CD4-positive, alpha-beta T cell treated with Interleukin-4 for 4 hours (primary cell): ENCODE measurements at regions not wholly inside any gene's neighbourhood (a gene's known extent, or its start where the extent isn't known, plus 50 kb on each side); places are given as distances from the start of the nearest gene placed in this dataset.
"Not testable (repeated sequence)": the region's sequence is repeated elsewhere in the genome, so short reads cannot be mapped to it uniquely, and the experiment has no call there.

Experiments used
- DNase-seq: peaks from one replicate; pipeline ENCODE4 v3.0.0-alpha.2; 2020

DNA sequence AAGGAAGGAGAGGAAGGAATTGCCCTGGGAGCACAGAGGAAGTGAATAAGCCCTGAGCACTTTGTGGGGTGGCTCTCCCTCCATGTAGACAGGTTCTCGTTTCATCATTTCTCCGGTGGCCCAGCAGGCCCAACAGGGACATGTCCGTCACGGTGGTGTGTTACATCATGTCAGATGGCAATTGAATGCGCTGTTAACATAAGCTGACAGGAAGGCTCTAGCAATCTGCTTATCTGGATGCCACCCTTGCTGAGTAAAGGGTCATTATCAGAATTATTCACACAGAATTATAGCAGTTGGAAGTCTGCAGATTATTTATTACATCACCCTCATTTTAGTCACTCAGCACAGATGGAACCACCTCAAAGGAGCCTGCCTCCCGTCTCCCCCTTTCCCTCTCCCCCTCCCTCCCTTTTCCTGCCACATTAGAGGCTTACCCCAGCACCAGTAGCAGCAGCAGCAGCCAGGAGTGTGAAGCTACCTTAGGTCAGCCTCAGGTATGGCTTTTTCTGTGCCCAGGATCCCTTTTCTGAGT is 124.3 kb upstream of the TRIM2 start:
- DNase-seq = no peak

DNA sequence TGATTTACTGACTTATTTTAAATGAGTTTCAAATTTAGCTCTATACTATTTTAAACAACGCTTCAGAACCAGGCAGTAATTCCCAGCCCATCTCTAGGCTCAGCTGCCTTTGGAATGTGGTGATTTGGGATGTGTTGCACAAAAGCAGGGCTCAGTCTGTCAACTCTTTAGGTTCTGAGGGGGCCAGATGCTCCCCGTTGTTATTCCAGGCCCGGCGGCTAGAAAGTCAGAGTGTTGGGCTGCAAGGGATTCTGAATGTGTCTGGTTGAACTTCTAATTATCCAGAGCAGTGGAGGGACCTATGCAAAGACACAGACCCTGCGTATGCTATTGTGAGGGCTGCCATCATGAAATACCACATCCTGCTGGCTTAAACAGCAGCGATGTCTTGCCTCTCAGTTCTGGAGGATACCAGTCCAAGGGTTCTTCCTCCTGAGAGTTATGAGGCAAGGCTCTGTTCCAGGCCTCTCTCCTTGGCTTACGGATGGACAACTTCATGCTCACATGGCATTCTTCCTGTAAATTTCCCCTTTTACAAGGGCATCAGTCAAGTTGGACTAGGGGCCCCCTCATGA is 123.2 kb upstream of the TRIM2 start:
- no peak for DNase-seq

DNA sequence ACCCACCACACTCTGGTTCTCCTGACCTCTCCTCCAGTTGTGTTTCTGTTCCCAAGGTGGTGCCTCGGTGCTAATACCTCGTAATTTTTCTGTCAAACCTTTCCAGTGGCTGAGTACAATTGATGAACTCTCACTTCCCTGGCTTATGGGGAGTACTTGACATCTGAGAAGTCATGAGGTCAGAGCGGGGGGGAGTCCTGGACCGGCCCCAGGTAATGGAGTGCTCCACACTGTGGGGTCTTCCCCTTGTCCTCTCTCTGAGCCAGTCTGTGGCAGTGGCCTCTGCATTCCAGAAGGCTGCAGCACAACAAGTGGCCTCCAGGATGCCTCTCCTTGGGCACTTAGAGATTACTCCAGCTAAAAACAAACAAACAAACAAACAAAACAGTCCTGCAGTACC is 122.5 kb upstream of the TRIM2 start:
- no peak for DNase-seq

DNA sequence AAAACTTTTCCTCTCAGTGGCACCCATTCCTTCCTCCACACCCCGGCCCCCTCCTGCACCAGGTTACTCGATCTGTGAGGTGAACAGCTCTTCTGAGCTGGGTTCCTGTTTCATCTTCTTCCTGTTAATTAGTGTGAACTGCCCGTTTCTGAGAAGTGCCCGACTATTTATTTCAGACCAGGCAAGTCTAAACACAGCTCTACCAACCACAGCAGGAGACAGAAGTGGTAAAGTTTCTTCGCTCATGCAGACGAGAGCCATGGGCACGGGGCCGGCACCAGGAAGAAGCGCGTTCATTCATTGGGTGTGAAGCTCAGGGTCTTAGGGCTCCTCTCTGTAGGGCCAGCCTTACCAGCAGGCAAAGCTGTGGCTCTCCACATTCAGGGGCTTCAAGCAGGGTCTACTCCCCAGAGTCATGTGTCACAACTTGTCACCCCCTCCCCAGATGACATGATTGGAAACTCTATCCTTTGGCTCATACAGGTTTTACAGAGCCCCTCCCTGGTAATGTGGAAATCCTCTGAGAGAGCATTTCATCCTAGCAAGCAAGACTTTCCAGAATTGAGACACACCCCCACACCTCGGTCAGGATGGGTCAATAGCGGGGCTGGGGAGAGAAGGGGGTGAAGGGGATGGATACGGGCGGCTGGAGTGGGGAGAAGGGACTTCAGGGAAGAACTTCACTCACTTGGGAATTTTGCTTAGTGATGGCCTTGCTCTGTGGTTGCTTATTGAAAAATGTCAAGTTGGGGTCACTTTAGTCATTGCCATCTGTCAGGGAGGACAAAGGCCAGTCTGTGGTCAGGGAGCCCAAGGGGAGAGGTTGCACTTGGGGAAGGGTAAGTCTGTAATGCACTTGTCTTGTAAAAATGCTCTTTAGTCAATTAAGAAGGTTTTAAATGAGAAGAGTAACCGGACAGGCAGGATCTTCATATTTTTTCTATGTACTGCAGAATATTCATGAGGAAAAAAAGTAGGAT is 121.6 kb upstream of the TRIM2 start:
- peak; percentile 15 for DNase-seq

DNA sequence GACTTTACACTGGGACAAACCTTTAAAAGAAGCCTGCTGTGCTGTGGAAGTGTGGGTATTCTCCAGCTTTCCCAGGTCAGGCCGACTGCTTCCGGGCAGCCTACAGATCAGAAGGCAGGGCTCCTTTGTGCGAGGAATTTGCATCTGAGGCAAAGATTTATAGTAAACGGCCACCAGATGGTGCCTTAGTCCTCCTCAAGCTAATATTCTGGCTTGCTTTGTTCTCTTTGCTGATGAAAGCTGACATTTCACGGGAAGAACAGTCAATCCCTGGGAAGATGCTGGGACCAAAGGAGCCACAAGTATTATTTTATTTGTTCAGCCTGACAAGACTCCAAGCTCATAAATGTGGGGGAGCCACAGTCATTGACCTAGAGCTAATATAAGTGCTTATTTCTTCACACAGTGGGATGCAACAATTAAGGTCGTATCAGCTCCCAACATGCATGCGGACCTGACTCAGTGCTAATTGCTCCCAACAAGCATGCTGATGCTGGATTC is 120.7 kb upstream of the TRIM2 start:
- DNase-seq = peak; percentile 56

DNA sequence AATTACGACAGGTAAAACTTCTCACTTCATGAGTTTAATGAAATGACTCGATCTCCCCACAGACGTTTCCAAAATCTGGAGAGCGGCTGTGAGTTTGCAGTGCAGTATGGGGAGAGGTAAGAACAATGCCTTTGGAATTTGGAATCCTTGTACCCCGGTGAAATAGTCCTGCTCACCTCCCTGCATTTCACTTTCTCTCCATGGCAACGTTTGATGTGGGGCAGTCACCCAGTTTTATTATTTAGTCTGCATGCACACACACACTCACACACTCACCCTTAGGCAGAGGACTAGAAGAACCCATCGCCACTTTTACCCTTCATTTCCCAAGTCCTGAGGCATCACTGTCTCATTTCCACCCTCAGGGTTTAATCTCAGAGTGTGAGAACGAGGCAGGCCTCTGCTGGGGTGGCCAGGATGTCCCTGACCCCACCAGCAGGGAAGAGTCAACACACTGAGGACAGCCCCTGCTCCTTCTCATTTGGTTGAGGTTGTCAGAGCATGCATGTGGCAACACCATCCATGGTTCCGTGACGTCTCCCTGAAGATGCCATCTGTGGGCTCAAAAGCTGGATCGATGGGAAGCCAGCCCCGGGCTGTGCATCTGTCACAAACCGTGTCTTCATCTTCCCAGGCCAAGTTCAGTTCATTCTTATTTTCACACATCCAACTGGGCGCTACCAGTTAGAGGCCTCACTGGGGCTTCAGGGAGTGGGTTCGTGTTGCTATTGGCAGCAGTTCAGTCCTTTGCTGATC is 119.8 kb upstream of the TRIM2 start:
- DNase-seq = no peak

DNA sequence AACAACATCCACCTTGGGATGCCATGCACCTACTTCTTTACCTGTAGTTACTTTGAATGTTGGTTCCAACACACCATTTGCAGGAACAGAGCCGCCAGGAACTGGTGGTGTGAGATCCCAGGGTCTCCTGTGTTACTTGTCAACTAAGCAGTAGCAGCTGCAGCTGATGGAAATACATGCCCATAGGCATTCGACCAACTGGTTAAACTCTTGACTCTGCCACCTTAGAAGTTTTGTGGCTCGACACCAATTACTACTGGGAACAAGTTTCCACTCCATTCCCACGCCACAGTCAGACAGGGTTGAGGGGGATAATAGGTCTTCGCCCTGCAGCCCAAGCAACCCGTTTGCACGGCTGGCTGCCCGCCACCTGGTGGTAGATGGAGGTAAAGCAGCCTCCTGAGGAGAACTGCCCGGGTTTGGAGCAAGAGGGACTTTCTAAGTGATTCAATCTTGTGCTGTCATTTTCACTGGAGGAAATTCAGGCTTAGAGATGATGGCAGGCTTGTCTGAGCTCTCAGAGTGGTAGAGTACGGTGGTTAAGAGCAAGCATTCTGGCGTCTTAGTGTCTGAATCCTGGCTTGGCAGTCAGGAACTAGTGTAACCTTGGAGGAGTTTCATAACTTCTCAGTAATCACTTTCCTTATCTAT is 119.1 kb upstream of the TRIM2 start:
- DNase-seq = peak; percentile 80

DNA sequence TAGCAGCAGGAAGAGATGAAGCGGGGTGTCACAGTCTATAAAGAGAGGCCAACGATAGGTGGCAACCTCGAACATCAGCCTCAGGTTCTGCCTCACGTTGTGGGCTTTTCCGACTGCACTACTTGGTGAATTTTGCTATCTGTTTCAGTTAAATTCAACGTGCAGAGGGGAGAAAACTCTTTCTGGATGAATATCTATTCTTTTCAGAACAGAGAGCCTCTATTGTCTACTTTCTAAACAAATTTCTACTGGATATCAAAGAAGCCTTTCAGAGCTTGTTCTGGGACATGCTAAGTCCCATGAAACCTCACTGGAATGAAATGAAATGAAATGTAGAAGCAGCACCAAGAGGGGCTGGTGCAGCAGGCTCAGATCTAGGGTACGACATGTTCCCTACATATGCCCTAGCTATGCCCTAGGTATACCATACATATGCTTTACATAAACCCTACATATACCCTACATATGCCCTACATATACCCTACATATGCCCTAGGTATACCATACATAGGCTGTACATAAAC is 116.5 kb upstream of the TRIM2 start:
- DNase-seq = no peak

DNA sequence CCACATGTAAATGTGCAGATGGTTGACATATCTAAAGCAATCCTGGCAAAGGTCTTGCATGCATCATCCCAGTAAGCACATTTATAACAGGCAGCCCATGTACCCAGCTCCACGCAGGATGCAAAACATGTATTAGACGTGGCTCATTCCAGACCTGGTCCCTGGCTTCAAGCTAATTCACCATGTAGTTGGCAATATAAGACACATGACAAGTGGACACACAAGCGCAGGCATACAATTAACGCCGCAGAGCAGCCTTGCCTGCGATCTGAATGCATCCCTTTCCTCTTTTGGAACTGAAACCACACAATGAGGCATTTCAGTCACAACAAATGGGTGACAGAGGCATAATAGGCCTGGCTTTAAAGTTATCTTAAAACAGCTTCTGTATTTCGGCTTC is 114.5 kb upstream of the TRIM2 start:
- DNase-seq = no peak

DNA sequence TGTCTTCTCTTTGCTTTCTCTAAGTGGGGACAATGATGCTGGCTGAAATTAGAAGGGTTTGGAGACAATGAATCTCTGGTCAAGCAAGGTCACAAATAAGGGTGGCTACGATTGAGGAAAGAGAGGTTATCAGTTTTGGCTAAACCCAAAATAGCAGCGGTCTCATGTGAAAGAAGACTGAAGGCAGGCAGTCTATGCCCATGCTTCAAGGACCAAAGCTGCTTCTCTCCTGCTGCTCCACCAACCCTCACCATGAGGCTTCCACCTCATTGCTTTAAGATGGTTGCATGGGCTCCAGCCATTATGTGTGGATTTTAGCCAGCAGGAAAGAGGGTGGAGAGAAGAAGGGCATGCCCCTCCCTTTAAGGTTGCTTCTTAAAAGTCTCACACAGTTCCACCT is 114.1 kb upstream of the TRIM2 start:
- DNase-seq = no peak

DNA sequence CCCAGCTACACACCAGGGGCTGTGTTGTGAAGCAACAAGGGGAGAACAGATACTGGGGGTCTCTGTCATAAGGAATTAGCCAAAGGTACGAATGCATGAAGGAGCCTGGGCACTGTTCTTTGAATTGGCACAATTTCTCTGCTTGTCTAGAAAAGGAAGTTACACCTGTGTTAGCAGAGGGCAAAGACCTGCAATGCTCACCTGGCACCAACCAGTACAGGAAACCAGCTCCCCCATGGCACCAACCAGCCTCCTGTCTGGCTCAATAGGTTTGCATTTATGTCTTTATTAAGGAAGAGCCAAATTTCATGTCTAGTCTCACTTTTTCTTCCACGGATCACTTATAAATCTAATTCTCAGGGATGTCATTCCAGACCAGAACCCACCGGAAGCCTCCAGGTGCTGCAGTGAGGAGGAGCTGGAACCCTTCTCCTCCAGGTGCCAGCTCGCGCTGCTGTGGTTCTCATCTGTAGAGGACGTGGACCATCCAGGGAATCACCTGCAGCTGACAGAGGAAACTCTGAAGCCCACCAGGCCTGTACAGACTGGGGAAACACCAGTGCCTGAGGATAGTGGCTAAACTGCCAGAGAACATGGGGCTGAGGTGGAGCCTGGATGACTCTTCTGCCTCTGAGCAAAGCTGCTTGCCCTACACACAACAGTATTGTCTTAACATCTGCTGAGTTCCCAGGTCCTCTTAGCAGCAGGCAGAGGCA is 113.4 kb upstream of the TRIM2 start:
- no peak for DNase-seq

DNA sequence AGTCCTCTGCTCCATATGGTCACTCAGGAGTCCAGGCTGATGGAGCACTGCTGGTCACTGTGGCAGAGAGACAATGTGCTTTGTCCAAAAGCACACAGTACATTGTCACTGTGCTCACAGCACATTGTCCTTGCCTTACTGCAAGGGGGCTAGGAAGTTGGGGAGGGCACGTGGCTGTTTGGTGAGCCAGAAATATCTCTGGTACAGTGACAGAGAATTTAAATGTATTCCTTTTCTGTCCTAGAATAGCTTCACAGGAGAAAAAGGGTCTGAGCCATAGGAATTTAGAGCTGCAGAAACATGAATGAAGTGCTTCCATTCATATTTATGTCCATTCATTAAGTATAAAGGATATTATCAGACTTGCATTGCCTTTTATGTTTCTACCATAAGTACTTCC is 110.8 kb upstream of the TRIM2 start:
- no peak for DNase-seq

DNA sequence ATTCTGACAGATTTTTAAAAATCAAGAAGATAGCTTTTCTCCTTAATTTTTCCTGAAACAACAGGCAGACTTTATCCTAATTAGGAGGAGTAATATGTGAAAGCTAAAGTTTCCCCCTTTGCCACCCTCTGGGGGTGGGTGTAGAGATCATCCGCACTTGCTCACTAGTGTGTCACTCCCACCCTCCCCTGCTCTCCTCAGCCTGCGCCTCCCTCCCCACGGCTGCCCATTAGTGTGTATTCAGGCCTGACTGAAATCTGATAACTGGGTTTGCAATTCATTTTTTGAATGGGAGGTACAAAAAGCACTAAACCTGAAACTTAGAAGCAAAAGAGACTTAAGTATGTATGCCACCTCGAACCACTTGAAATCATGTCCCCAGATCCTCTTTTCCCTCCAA is 110.4 kb upstream of the TRIM2 start:
- no peak for DNase-seq

DNA sequence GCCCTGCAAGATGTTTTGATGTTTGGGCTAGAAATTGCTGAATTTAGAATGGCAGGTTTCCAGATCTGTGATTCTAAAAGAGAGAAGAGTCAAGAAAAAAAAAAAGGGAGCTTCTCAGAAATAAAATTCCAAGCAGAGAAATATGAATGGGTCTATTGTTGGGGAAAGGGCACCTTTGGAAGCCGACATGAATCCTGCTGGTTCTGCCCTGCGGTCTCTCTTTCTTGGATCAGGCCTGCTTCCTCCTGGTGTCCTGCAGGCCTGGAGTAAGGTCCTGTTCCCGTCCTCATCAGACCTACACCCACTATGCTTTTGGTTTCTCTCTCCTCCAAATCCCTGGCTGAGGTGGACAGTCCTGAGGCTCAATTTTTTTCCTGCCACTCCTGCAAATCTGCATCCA is 109.8 kb upstream of the TRIM2 start:
- DNase-seq = no peak

DNA sequence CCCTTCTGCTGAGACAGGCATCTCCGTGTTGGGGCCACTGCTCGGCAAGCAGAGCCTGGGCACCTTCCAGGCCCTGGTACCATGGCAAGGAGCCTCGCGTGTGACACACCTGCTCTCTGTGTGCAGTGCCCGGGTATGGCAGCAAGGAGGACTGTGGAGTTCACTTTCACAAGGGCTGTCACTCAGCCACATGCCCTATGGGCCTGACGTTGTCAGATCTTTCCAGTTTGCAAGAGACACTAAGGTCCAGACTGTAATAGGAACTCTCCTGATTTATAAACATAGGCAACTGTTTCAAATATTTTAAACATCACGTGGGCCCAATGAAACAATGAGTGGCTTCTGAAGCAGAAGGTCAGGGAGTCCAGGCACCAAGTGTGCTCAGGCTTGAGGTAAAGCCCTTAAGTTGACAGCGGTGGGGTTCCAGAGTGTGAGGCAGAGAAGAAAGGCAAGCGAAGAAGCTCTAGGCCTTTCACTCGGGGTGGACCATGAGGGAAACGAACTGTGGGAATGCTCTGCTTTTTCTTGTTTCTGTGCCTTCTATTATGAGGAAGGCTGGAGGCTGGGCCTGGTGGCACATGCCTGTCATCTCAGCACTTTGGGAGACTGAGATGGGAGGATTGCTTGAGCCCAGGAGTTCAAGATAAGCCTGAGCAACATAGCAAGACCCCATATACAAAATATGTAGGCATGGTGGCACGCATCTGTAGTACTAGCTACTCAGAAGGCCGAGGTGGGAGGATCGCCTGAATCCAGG is 108.6 kb upstream of the TRIM2 start:
- no peak for DNase-seq

DNA sequence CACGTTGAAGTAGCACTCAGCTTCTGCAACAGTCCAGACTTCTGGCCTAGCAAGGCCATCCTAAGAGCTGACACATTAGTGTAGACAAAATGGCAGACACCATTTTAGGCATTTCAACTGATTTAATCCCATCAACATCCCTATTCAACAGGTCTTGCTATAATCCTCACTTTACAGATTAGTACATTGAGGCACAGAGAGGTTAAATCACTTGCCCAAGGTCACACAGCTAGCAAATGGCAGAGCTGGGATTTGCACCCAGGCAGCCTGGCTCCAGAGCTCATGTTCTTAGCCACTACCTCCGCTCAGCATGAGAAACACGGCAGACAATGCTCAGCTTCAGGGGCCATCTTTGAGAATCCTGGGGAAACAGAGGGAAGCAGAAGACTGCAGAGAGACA is 107.9 kb upstream of the TRIM2 start:
- DNase-seq = no peak

DNA sequence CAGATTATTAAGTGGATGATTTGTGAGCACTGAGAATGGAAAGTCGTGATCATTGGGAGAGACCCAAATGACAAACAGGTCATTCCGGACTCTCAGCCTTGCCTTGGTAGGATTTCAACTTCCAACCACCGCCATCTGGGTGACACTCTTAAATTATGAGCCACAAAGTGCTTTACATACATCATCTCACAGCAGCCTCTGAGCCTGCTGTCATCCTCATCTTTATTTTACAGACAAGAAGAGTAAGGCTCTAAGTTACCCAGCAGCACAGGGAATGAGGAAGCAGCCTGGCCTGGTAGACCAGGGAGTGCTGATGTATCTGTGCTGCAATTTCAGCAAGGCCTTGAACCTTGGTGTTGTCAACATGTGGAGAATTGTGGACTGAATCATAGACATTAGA is 105.8 kb upstream of the TRIM2 start:
- no peak for DNase-seq

DNA sequence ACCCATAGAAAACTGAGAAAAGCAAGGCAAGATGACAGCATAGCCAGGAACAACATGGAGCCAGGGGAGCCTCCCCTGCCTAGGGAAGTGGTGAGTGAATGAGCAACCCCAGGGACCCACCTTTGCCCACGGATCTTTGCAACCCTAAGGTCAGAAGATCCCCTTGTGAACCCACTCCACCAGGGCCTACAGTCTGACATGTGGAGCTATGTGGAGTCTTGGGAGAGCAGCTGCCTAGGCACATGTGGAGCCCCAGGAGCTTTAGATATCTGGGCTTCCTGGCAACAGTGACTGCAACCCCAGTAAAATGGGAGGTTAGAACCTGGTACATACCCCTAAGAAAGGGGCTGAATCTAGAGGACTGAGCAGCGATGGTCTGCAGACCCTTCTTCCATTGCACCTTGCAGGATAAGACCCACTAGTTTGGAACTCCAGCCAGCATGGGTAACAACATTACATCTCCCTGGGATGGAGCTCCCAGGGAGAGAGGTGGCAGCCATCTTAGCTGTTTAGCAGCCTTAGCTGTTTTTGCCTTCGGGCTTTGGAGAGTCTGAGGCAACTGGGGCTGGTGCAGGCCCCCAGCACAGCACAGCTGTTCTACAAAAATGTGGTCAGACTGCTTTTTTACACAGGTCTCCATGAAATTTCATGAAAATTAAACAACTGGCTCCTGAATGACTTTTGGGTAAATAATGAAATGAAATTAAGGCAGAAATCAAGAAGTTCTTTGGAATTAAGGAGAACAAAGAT is 104.7 kb upstream of the TRIM2 start:
- DNase-seq = no peak

DNA sequence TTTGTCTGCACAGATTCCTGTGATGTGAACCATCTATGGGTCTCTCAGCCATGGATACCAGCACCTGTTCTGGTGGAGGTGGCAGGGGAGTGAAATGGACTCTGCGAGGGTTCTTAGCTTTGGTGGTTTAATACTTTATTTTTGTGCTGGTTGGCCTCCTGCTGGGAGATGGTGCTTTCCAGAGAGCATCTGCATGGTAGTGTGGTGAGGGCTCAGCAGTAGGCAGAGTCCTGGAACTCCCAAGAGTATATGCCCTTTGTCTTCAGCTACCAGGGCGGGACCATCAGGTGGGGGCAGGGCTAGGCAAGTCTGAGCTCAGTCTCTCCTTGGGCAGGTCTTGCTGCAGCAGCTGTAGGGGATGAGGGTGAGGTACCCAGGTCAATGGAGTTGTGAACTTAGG is 97.5 kb upstream of the TRIM2 start:
- not testable (repeated sequence) for DNase-seq

DNA sequence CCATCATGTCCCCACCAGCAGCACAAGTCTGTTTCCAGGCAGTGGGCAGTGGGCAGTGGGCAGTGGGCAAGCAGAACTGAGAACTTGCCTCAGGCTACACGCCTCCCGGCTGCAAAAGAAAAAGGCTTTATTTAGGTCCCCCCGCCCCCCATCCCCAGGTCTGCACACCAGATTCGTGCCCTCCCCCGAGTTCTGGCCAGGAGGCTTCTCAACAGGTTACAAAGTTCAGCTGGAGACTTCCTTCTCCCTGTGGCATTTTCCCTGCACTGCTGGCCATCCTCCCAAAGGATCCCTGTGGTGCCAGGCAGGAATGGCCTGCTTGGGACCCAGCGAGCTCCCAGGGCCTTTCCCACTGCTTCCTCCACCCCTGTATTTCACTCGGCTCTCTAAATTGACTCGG is 97.0 kb upstream of the TRIM2 start:
- DNase-seq = no peak
